ENCODE measurements at regions not wholly inside any gene's neighbourhood (a gene's known extent, or its start where the extent isn't known, plus 50 kb on each side); places are given as distances from the start of the nearest gene placed in this dataset.

DNA sequence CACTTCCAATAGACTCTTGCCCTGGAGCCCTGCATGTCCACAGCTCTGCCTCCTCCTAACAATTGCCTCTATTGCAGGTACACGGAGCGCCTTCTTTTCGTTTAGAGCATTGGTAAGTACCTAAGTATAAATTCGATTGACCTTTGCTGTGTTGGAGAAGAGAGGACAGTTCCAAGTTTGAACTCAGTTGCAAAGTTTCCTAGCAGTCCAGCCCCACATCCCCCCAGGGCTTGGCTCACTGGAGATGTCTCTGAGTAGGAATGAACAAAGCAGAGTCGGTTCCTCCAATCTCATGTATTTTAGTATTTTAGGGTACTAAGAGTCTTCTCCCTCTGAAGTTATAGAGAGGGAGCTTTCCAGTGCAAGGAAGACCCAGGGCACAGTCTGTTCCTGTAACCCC is 238.9 kb upstream of the AJAP1 start:
- Histone ChIP-seq H3K9ac (ENCODE audit: low read length in 3 of 3) (no peak overlapping the region), H3K4me3 (ENCODE audit: low read length in 3 of 3) (no peak overlapping the region), H3K27me3 (ENCODE audit: control insufficient read depth, insufficient read depth, low read length) (no peaks in the 10 kb centered on the region), H3K4me1 (ENCODE audit: control insufficient read depth in 2 of 3, insufficient read depth in 2 of 3, low read depth in 1 of 3, low read length in 3 of 3) (no peaks in the 10 kb centered on the region), H3K9me3 (ENCODE audit: control insufficient read depth in 2 of 3, insufficient read depth in 1 of 3, low read length in 3 of 3) (peaks cover 0 to 5% (median 0%) of the 10 kb centered on the region in 3 donors), H3K36me3 (ENCODE audit: control insufficient read depth in 2 of 3, insufficient read depth in 3 of 3, low read length in 3 of 3) (no peaks in the 10 kb centered on the region), H3K27ac (ENCODE audit: low read depth in 2 of 2, low read length in 2 of 2) (no peak overlapping the region)
- no peak for FAIRE-seq
- intact Hi-C loops (cut with DNase I): no loop called here
- TF ChIP-seq, protein P1, sequence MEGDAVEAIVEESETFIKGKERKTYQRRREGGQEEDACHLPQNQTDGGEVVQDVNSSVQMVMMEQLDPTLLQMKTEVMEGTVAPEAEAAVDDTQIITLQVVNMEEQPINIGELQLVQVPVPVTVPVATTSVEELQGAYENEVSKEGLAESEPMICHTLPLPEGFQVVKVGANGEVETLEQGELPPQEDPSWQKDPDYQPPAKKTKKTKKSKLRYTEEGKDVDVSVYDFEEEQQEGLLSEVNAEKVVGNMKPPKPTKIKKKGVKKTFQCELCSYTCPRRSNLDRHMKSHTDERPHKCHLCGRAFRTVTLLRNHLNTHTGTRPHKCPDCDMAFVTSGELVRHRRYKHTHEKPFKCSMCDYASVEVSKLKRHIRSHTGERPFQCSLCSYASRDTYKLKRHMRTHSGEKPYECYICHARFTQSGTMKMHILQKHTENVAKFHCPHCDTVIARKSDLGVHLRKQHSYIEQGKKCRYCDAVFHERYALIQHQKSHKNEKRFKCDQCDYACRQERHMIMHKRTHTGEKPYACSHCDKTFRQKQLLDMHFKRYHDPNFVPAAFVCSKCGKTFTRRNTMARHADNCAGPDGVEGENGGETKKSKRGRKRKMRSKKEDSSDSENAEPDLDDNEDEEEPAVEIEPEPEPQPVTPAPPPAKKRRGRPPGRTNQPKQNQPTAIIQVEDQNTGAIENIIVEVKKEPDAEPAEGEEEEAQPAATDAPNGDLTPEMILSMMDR (IDR thresholded peaks at IDR 0.05; ENCODE audit: borderline replicate concordance, extremely low read depth, insufficient read depth): no peak
- no peak for DNase-seq

DNA sequence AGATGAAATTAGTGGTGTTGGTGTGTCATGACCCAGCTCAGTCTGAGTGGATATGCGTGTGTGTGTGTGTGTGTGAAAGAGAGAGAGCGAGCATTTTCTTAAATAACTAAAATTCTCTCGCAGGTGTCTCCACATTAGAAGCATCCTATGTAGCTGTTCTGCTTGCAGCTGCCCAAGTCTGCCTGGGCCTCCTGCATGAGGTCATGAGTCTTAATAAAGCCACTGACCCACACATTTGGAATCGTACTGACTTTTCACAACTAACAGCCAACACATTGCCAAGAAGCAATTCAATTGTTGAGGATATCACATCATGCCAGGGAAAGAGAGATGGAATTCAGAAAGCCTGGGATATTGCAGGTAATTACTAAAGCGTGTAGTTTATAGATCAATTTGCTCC is 238.2 kb upstream of the AJAP1 start:
- no peaks in the 10 kb centered on the region for H3K27me3 ChIP-seq (ENCODE audit: control insufficient read depth, insufficient read depth, low read length)
- TF ChIP-seq, protein P1 (IDR thresholded peaks at IDR 0.05; ENCODE audit: borderline replicate concordance, extremely low read depth, insufficient read depth): no peak
- intact Hi-C loops (cut with DNase I): no loop called here
- no peaks in the 10 kb centered on the region for H3K36me3 ChIP-seq (ENCODE audit: control insufficient read depth in 2 of 3, insufficient read depth in 3 of 3, low read length in 3 of 3)
- FAIRE-seq (no peak), DNase-seq (no peak)
- peaks cover 0 to 5% (median 0%) of the 10 kb centered on the region in 3 donors for H3K9me3 ChIP-seq (ENCODE audit: control insufficient read depth in 2 of 3, insufficient read depth in 1 of 3, low read length in 3 of 3)
- no peaks in the 10 kb centered on the region for H3K4me1 ChIP-seq (ENCODE audit: control insufficient read depth in 2 of 3, insufficient read depth in 2 of 3, low read depth in 1 of 3, low read length in 3 of 3)
- no peak overlapping the region for H3K4me3 ChIP-seq (ENCODE audit: low read length in 3 of 3)
- no peak overlapping the region for H3K27ac ChIP-seq (ENCODE audit: low read depth in 2 of 2, low read length in 2 of 2)
- no peak overlapping the region for H3K9ac ChIP-seq (ENCODE audit: low read length in 3 of 3)

DNA sequence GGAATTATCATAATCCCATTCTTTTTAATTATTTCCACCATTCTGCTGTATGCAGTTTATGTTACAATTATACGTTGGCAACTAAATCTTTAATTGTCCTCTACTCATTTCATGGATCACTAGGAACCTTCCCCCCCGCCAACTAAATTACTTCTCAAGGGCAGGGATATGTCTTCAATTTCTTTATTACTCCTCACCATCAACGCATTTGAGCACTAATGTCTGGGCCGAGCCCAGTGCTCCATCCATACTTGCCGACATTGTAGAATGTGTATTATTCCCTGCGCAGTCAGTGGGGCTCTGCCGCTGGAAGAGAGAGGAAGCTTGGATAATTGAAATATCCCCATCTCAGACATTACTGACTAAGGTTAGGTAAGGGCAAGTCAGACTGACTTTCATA is 236.4 kb upstream of the AJAP1 start:
- FAIRE-seq: no peak
- TF ChIP-seq, protein P1 (IDR thresholded peaks at IDR 0.05; ENCODE audit: borderline replicate concordance, extremely low read depth, insufficient read depth): no peak
- Histone ChIP-seq H3K9ac (ENCODE audit: low read length in 3 of 3) (no peak overlapping the region), H3K4me1 (ENCODE audit: control insufficient read depth in 2 of 3, insufficient read depth in 2 of 3, low read depth in 1 of 3, low read length in 3 of 3) (no peaks in the 10 kb centered on the region), H3K27me3 (ENCODE audit: control insufficient read depth, insufficient read depth, low read length) (no peaks in the 10 kb centered on the region), H3K27ac (ENCODE audit: low read depth in 2 of 2, low read length in 2 of 2) (no peak overlapping the region), H3K9me3 (ENCODE audit: control insufficient read depth in 2 of 3, insufficient read depth in 1 of 3, low read length in 3 of 3) (peaks cover 0 to 5% (median 0%) of the 10 kb centered on the region in 3 donors), H3K36me3 (ENCODE audit: control insufficient read depth in 2 of 3, insufficient read depth in 3 of 3, low read length in 3 of 3) (no peaks in the 10 kb centered on the region), H3K4me3 (ENCODE audit: low read length in 3 of 3) (no peak overlapping the region)
- intact Hi-C loops (cut with DNase I): no loop called here
- DNase-seq: no peak

DNA sequence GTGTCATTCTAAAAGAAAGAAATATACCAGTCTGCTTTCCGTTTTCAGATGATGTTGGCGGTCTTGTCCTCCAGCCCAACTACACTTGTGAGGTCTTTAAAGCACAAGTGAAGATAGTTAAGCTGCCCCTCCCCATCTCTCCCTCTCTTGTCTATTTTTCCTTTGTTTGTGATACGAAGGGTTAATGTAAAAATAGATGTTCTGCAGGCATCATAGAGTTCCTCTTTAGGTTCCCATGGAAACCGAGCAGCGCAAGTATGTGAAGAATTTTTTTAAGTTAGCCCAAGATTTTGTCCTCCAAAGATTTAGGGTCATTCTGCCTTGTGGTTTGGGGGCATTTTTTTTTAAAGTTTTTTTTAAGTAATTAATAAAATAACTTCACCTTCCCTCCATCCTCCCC is 232.4 kb upstream of the AJAP1 start:
- H3K27ac ChIP-seq (ENCODE audit: low read depth in 2 of 2, low read length in 2 of 2): no peak overlapping the region
- no peak for FAIRE-seq

More for the DNA sequence above, 232.4 kb upstream of the AJAP1 start:
- TF ChIP-seq, protein P1 (IDR thresholded peaks at IDR 0.05; ENCODE audit: borderline replicate concordance, extremely low read depth, insufficient read depth): no peak
- peak in 2 of 5 donors; percentile 22 to 80 for DNase-seq
- no peaks in the 10 kb centered on the region for H3K36me3 ChIP-seq (ENCODE audit: control insufficient read depth in 2 of 3, insufficient read depth in 3 of 3, low read length in 3 of 3)
- H3K27me3 ChIP-seq (ENCODE audit: control insufficient read depth, insufficient read depth, low read length): no peaks in the 10 kb centered on the region
- H3K4me1 ChIP-seq (ENCODE audit: control insufficient read depth in 2 of 3, insufficient read depth in 2 of 3, low read depth in 1 of 3, low read length in 3 of 3): no peaks in the 10 kb centered on the region
- H3K9ac ChIP-seq (ENCODE audit: low read length in 3 of 3): no peak overlapping the region
- H3K9me3 ChIP-seq (ENCODE audit: control insufficient read depth in 2 of 3, insufficient read depth in 1 of 3, low read length in 3 of 3): peaks cover 0 to 5% (median 0%) of the 10 kb centered on the region in 3 donors
- intact Hi-C loops (cut with DNase I): no loop called here
- H3K4me3 ChIP-seq (ENCODE audit: low read length in 3 of 3): no peak overlapping the region

All from kidney (tissue), 13 donors.